D341Med (cell line): ENCODE measurements at regions not wholly inside any gene's neighbourhood (a gene's known extent, or its start where the extent isn't known, plus 50 kb on each side); places are given as distances from the start of the nearest gene placed in this dataset.
"Not testable (repeated sequence)": the region's sequence is repeated elsewhere in the genome, so short reads cannot be mapped to it uniquely, and the experiment has no call there.

ENCODE experiments used
- DNase-seq: peaks from one replicate; pipeline ENCODE4 v3.0.0; 2012; ENCODE audit warnings: low spot score

DNA sequence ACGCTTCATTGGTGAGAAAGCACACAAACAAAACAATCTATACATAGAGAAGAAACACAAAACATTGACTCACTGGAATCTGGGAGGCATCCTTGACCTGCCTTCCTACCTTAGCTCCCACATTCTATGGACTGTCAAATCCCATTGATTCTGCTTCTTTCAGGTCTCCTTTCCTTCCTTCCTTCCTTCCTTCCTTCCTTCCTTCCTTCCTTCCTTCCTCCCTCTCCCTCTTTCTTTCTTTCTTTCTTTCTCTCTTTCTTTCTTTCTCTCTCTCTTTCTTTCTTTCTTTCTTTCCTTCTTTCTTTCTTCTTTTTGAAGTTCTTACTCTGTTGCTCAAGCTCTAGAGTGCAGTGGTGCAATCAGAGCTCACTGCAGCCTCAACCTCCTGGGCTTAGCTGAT, 108.0 kb upstream of the SGK1 start:
- DNase-seq = not testable (repeated sequence)

GRCh38 chr6:134425513-134425912, 107.6 kb upstream of the SGK1 start:
- no peak for DNase-seq

- no peak for DNase-seq
These were observed 106.9 kb upstream of the SGK1 start for GRCh38 chr6:134424798-134425170.

- DNase-seq = no peak
These were observed 106.4 kb upstream of the SGK1 start for GRCh38 chr6:134424165-134424797.

DNA sequence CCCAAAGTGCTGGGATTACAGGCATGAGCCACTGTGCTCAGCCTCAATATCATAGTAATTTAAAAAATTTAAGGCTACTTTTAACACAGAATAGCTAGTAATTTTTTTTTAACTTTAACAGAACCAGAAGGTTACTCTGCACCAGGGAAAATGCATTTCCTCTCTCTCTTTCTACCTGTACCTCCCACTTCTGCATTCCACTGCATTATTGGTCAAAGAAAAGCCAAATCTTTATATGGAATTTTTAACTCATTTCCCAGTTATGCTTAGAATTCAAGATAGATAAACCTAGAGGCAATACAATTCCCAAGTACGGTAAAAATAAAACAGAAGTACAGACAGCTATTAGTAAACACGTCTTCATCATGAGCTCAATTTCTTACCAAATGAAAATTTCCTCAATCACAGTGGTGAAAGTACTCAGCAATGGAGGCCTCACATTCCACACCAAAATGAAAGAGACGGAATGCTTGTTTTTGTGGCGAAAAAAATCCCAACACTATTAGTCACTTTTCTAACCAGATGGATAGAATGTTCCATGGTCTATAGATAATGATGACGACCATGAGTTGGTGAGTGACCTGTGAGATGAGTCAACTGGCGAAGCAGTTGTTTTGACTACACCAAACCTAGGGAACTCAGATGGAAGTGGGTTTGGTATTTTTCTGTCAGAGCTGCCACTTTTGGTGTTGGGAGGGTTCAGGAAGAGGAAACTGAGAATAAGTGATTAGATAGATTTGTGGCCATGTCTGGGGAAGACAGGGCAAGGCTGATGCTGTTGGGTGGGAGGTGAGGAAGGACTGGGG, 104.7 kb upstream of the SGK1 start:
- no peak for DNase-seq

DNA sequence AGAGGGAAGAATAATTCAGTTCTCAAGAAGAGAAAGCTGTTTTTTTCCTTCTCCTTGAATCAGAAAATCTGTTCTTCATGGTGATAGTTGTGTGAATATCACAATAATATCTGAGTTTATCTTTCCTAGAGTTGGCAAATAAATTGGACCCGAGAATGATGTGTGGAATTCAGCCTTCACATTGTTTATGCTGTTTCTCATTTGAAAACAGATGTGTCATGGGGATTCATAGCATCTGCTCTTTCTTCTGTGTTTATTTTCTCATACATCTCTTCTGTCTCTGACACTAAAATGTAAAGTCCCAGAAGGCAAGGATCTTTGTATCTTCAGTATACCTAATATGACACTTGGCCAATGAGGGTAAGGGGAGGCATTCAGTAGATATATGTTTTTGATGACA, 103.6 kb upstream of the SGK1 start:
- no peak for DNase-seq

- DNase-seq = no peak
These were observed 102.8 kb upstream of the SGK1 start for GRCh38 chr6:134420614-134421181.

- no peak for DNase-seq
These were observed 101.8 kb upstream of the SGK1 start for GRCh38 chr6:134419716-134420115.

GRCh38 chr6:134416418-134417154, 98.7 kb upstream of the SGK1 start:
- no peak for DNase-seq

- DNase-seq = no peak
These were observed 97.7 kb upstream of the SGK1 start for GRCh38 chr6:134415656-134416055.

GRCh38 chr6:134415194-134415593, 97.3 kb upstream of the SGK1 start:
- DNase-seq = no peak

- no peak for DNase-seq
These were observed 96.9 kb upstream of the SGK1 start for GRCh38 chr6:134414793-134415192.

DNA sequence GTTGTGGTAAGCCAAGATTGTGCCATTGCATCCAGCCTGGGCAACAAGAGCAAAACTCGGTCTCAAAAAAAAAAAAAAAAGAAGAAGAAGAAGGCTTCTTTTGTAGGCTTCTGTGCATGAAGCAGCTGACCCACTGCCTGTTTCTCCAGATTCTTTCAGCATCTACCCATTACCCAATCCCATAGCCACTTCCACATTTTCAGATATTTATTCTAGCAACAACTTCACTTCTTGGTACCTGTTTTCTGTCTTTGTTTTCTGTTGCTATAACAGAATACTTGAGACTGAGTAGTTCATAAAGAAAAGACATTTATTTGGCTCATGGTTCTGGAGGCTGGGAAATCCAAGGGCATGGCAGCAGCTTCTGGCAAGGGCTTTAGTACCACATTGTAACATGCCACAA, 95.3 kb upstream of the SGK1 start:
- DNase-seq = no peak

GRCh38 chr6:134410541-134410940, 92.6 kb upstream of the SGK1 start:
- no peak for DNase-seq

DNA sequence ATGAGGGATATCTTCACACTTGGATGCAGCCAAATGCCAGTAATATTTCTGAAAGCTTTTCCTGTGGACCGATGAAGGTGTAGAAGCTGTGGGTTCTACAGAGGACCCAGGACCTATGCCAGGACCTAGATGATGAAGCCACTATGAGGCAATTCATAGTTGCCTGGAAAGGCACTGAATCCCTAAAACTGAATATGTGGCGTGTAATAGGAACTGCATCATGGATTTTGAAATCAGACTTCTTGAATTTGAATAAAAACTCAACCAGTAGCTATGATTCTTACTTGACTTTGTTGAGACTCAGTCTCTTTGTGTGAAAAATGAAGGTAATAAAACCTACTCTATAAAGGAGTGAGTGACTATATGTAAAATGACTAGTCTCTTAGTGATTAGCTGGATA, 89.9 kb upstream of the SGK1 start:
- no peak for DNase-seq

- no peak for DNase-seq
These were observed 88.4 kb upstream of the SGK1 start for GRCh38 chr6:134406311-134406710.

- DNase-seq = no peak
These were observed 87.6 kb upstream of the SGK1 start for GRCh38 chr6:134405386-134406087.

- not testable (repeated sequence) for DNase-seq
These were observed 85.4 kb upstream of the SGK1 start for GRCh38 chr6:134403312-134403711.

GRCh38 chr6:134402372-134402984, 84.6 kb upstream of the SGK1 start:
- no peak for DNase-seq

DNA sequence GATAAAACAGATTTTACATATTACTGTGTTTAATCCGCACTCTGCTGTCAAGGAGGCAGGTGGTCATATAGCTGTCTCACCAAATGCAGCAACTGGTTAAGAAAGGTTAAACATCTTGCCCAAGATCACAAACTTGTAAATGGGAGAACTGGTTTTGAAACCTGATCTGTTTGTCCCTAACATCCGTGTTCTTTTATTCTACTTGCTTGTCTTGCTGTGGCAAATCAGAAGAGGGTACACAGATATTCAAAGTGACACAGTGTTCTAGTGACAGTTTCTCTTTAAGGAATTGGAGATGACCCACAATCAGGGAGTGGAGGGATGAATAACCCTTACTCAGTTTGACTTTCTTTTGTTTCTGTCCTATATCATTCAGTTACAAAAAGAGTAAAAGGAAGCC, 83.0 kb upstream of the SGK1 start:
- DNase-seq = no peak

DNA sequence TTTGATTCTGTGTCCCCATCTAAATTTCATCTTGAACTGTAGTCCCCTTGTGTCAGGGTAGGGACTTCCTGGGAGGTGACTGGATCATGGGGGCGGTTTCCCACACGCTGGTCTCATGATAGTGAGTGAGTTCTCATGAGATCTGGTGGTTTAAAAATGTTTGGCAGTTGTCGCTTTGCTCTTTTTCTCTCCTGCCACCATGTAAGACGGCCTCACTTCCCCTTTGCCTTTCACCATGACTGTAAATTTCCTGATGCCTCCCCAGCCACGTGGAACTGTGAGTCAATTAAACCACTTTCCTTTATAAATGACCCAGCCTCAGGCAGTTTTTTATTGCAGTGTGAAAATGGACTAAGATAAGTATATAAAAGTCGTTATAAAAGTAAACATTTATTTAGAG, 80.5 kb upstream of the SGK1 start:
- no peak for DNase-seq

DNA sequence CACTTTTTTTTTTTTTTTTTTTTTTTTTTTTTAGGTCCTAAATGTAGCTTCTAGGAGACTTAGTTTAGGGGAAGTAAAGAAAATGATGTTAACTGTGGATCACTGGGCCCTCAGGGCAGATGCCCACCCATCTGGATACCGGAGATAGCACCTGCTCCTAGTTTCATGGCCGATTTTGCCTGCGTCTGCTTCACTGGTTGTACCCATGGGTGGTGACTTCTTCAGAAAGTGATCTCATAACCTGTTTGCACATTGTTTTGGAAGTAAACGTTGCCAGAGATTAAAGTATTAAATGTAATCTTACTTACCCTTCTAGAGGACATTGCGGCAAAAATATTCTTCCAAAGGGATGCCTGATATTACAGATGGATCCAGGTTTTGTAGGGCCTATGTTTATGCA, 79.8 kb upstream of the SGK1 start:
- DNase-seq = no peak
